Right renal pelvis (tissue), 4 donors: ENCODE measurements at regions not wholly inside any gene's neighbourhood (a gene's known extent, or its start where the extent isn't known, plus 50 kb on each side); places are given as distances from the start of the nearest gene placed in this dataset.
"Not testable (repeated sequence)": the region's sequence is repeated elsewhere in the genome, so short reads cannot be mapped to it uniquely, and the experiment has no call there.

ENCODE experiments used
- DNase-seq, 4 donors: peaks; one replicate each; pipeline ENCODE4 v3.0.0-alpha.2; 2013; ENCODE audit warnings: low read depth in 4 of 4, low spot score in 3 of 4, missing footprints in 1 of 4

DNA sequence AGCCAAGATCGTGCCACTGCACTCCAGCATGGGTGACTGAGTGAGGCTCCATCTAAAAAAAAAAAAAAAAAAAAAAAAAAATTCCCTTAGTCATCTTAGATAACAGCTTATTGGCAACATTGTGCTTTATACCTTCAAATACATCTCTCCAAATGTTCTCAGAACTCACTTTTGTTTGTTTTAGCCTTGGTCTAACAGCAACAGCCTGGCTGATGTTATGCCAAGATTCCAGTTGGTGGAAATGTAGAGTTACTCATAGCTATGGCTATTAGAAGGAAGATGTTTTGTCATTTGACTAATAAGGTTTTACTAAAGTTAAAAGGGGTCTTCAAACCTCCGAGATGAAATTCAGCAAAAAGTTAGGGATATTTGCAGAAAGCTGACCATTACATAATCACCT lies 481.4 kb downstream of the NEBL start:
- DNase-seq = no peak

DNA sequence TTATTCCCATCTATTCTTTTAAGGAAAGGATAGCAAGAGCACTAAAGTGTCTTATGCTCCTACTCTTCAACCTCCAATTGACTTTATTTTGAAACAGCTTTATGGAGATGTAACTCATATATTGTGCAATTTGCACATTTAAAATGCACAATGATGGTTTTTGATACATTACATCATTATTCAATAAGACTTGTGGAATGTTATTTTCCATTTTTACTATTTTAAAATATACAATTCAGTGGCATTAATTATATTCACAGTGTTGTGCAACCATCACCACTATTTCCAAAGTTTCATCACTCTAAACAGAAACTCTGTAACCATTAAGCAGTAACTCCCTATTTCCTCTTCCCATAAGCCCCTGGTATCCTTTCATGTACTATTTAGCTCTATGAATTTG lies 489.8 kb downstream of the NEBL start:
- no peak for DNase-seq

DNA sequence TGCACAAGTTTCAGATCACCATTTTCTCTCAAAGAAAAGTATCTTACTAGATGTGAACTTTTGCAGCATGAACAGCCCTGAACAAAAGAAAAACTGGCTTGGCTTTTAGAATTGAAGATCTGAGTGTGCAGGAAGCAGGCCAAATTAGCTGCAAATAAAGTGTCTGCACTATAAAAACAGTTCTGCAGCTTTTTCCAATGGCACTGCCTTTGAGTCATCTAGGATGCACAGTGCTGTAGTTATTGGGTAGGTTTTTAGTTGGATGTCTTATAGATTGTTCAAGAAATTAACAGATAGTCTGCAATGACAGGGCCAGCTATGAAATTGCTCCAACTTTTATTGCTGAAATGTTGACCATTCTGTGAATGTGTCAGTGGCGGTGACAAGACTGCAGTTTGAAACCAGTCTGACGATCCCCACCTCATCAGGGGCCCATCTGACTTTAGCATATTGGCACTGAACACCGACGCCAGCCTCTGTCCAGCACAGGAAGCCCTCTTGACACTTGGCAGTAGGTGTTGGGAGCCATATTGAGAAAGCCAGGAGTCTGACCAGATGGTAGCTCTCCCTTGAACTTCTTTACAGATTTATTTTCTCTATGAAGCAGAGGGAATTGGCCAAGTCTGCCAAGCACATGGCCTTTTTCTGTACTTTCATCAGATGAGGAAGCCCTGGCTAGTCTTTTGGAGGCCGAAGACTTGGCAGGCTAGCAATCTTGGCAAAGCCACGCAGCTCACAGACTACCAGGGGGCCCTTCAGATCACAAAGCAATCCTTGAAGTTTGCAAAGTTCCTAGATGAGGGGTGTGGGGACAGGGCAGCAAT lies 490.6 kb downstream of the NEBL start:
- no peak for DNase-seq

DNA sequence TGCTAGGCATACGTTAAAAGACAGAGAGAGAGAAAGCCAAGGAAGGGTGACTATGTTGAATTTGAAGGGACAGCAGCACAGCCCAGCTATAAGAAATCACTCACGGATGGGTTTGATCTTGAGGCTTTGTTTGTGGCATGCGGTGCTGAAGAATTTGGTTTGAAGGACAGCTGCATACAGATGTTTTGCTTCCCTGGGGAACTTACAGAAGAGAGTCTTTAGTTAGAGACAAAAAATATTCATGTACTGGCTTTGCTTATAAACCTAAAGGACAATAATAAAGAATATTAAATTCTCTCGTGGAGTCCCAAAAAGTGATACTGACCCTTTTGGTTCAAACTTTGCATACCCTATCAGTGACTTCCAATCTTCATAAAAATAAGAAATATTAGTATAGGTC lies 491.4 kb downstream of the NEBL start:
- DNase-seq = no peak

DNA sequence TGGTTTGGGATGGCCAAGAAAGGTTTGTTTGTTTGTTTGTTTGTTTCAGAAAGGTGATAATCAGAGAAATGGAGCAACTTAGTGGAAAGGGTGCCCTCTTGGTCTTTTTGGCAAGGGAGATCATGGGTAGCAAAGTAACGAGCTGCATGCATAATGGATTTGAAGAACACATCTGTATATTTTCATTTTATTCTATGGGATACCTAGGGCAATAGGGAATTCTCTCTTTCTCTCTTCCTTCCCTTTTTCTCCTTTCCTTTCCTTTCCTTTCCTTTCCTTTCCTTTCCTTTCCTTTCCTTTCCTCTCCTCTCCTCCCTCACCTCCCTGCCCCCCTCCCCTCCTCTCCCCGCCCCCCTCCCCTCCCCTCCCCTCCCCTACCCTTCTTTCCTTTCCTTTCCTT lies 492.1 kb downstream of the NEBL start:
- no peak for DNase-seq

DNA sequence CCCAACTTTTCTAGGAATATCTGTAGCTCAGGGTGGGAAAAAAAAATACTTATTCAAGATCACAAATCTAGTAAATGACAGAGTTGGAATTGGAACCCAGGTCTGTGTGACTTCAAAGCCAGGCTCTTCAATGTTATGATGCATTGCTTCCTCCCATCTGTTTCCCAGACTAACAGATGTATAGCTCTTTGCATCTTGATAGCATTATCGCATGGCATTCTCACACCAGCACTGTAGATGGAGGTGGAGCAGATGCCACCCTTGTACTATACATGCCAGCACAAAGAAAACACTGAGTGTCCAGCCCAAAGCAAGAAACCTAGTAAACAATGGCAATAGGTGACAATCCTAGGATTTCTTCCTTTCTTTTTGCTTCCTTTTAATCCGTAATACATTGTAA lies 497.3 kb downstream of the NEBL start:
- DNase-seq = no peak

DNA sequence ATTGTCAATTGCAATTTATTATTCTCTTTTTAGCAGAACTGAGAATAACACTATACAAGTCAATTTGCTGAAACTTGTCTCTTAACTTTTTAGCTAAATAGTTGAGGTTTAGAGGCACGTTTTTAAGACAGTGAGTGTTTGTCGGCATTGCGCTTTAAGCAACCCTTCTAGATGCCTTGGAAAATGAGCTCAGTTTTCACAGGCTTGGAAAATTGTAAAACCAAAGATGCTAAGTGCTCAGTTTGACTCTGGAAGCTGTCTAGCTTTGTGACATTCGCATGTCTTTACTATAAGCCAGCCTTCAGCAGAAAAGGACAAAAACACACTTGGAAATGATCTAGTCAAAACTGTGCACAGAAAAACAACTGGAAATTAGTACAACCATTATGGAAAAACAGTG lies 500.4 kb downstream of the NEBL start:
- no peak for DNase-seq

DNA sequence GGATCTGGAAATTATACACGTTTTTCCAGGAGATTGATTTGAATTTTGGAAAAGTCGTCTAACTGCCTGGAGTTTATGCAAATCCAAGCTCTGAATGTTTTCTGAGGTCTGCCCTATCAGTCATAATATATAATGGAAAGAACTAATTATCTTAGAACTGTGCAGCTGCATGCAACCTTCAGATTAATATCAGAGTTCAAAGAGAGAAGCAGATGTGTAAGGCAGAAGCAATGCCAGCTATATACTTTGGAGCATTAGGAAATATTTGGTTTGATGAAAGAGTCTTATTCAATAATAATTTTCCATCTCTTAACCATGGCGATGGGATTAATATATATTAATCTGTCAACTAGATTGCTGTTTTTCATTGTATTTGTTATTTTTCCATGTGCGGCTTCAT lies 500.9 kb downstream of the NEBL start:
- no peak for DNase-seq

DNA sequence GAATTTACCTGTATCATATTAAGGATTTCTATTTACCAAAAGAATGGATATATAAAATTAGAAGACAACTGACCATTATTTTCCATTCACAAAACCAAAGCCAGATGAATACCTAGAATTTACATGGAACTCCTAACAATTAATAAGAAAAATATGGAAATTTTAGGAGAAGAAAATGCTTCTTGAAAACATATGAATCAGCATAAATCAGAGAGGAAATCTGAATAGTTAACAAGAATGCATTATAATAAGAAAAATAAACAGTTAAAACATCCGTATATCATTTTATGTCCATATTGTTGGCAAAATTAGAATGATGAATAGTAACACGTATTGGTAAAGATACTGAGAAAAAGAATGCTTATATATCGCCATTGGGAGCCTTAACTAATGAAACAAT lies 505.5 kb downstream of the NEBL start:
- no peak for DNase-seq

DNA sequence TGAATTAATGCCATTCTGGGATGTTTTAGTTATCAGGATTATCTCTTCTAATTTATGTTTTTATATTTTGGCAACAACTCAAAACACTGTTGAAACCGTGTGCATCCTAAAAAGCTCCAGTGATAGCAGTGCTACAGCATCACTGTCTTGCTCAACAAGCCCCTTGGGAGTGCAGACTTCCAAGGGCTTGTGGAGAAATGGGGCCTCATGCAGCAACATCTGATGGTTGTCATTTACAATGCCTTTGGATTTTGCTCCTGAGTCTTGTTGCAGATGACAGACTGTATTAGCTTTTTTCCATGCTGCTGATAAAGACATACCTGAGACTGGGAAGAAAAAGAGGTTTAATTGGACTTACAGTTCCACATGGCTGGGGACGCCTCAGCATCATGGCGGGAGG lies 515.4 kb downstream of the NEBL start:
- no peak for DNase-seq

DNA sequence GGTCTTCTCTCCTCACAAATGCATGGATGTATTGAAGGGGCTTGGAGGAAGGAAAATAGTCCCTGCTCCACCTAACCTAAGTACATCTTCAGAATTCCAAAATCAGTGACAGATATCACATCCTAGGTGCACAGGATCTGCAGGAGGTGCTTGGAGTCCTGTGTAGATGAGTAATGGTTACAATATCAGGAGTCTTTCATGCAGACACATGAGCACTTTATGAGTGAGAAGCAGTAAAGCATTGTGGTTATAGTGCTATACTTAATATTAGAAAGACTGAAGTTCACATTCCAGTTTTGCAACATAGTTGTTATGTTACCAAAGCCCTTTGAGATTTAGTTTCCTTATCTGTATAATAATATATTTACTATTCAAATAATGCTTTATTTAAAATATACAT lies 516.7 kb downstream of the NEBL start:
- DNase-seq = no peak

DNA sequence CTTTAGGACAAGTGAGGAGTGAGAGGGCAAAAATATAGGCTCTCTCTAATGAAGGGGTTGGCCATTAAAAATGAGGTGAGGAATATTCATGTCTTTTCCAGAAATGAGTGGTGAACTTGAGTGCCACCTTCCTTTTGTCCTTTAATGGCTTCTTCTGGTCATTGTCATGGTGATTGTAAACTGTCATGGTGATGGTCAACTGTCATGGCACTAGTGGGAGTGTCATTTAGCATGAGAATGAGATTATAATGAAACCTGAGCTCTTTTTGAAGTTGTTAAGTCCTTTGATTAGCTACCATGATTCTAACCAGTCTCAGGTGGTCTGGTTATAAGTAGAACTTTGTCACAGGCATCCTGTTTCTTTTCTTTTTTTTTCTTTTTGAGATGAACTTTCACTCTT lies 524.4 kb downstream of the NEBL start:
- DNase-seq = no peak

DNA sequence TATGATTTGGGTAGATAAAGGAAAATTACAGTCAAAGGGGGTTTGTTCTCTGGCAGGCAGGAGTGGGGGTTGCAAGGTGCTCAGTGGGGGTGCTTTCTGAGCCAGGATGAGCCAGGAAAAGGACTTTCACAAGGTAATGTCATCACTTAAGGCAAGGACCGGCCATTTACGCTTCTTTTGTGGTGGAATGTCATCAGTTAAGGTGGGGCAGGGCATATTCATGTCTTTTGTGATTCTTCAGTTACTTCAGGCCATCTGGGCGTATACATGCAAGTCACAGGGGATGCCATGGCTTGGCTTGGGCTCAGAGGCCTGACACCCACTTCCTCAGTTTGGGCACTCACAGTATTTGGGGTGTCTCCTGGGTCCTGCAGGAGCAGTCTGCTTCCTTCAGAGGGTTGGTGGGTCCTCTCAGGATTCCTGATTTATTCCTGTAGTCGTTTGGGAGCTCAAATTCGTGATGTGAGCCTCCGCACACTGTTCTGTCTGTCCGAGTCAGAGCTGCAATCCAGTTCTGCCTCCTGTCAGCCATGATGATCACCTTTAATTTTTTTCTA lies 526.1 kb downstream of the NEBL start:
- not testable (repeated sequence) for DNase-seq

DNA sequence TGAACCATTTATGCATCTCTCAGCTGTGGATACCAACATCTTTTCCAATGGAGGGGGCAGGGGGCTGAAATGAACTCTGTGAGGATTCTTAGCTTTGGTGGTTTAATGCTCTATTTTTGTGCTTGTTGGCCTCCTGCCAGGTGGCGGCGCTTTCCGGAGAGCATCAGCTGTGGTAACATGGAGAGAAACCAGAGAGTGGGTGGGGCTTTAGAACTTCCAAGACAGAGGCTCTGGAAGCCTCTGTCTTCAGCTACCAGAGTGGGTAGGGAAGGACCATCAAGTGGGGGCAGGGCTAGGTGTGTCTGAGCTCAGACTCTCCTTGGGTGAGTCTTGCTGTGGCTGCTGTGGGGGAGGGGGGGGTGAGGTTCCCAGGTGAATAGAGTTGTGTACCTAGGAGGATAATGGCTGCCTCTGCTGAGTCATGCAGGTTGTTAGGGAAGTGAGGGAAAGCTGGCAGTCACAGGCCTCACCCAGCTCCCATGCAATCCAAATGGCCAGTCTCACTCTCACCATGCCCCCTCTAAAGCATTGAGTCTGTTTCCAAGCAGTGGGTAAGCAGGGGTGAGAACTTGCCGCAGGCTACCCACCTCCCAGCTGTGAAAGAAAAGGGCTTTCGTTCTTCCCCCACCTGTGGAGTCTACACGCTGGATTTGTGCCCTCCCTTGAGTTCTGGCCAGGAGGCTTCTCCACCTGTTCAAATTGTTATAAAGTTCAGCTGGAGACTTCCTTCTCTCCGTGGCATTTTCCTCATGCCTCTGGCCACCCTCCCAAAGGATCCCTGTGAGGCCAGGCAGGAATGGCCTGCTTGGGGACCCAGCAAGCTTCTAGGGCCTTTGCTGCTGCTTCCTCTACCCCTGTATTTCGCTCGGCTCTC lies 527.0 kb downstream of the NEBL start:
- DNase-seq = no peak

DNA sequence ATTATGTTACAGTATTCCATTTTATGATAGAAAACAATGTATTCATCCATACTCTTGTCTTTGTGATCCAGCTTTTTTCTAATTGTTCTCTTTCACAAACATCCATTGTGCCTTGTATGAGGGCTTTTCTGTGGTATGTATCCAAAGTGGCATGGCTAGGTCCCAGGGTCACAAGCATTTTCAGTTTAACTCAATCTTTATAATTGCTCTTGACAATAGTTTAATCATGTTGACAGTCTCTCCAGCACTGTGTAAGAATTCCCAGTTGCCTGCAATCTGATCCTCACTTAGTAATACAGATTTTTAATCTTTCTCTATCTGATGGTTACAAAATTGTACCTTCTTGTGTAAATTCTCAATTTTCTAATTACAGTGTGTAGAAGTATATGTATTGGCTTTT lies 533.4 kb downstream of the NEBL start:
- DNase-seq = no peak

DNA sequence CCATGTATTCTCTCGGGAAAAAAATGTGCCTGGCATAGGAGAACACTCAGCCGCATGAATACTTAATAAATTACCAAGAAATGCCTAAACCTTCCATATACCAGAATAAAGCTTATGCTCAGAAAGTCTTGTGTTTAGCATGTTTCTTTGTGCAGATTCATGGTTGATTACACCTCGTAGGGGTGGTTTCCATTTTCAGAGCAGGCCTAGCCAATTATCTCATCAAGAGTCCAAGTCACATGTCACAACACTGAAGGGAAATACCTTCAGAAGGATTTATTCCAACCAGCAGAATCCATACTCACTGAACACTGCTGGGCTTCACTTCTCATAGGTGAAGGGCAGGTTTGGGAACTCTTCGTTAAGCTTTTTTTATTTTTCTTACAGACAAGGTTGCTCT lies 539.7 kb downstream of the PLXDC2 start:
- DNase-seq = no peak

DNA sequence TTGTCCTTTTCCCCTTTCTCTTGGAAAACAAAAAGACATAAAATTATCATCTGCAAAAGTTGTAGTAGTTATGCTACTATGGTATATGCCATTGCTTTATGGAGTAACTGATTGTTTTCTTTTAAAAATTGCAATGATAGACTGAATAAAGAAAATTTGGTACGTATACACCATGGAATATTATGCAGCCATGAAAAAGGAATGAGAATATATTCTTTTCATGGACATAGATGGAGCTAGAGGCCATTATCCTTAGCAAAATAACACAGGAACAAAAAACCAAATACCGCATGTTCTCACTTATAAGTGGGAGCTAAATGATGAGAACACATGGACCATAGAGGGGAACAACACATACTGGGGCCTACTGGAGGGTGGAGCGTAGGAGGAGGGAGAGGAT lies 538.8 kb downstream of the PLXDC2 start:
- no peak for DNase-seq

DNA sequence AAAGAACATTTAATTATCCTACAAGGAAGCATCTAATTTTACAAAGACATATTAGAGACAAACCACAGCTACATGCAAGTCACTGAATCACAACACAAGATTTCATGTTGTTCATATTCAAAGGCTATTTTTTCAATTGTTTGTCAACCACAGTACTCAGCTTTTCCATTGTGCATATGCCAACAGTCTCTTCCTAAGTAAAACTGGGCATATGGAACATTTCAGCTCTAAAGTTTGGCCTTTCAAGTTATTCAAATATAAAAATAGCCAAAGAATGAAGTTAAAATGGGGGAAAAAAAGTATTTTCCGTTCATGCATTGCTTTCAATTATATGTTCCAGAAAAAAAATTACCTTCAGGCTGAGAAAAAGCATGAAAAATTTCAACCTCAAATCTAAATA lies 537.9 kb downstream of the PLXDC2 start:
- no peak for DNase-seq

DNA sequence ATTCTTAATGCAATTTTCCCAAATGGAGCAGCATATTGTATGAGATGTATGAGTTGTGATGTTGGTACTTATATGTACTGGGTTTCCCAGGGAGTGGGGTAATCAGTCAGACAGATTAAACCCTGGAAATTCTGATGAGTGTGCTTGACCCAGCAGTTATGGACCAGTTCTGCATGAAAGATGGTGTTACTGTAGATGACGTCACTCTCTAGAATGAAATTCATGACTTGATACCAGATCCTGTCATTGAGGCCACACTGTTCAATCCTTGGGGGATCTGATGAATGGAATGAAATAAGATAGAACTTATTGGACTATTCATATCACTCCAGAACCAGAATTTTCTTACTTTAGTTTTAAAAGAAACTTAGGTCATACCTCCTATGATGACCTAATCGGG lies 534.3 kb downstream of the PLXDC2 start:
- DNase-seq = no peak

DNA sequence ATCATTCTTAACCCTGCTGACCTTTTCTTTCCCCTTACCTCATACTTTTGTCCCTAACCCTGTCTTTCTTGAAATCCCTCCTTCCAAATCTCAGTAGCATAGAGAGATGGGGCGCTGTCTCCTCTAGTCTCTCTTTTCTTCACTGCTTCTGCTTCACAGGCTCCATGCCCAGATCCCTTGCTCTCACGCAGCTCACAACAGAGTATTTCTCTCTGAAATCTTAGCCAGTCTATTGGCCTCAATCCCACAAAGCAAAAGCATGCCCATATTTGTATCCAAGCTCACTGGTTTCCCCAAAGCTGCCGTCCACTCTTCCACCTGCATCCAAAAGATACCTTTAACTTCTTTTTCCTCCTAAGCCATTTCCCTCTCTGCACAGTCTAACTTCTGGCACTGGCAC lies 526.8 kb downstream of the PLXDC2 start:
- DNase-seq = no peak
